CD4-positive, alpha-beta T cell (primary cell): ENCODE measurements at regions not wholly inside any gene's neighbourhood (a gene's known extent, or its start where the extent isn't known, plus 50 kb on each side); places are given as distances from the start of the nearest gene placed in this dataset.

Experiments
- ATAC-seq: fragments of 200-7000 bp; cut with Tn5 transposase; one replicate; pipeline ENCODE4 v1.10.0; 2022; ENCODE audit warnings: mild to moderate bottlenecking; ENCODE audit not compliant: poor library complexity
- CTCF ChIA-PET: fragments of 350-600 bp; sonication (Branson Sonifier 250); formaldehyde crosslinking; loops from one replicate; lab custom pipeline; 2021; ENCODE audit warnings: antibody characterized with exemption, inconsistent platforms; lab: Charles Lee
- POLR2A ChIA-PET: fragments of 350-600 bp; sonication (Branson Sonifier 250); formaldehyde crosslinking; loops from one replicate; lab custom pipeline; 2021; ENCODE audit warnings: antibody characterized with exemption, inconsistent platforms; lab: Charles Lee
- DNase-seq, 14 experiments: peaks; one replicate each; pipeline ENCODE4 v3.0.0-alpha.2; 2013 to 2020; ENCODE audit warnings: mixed read lengths in 2 of 14
- H3K27ac ChIP-seq, 2 donors: one replicate each; pipeline versions ENCODE4 v1.5.1 to v1.7.0; 2013; ENCODE audit warnings: low read length in 2 of 2, low read depth in 1 of 2, mild to moderate bottlenecking in 1 of 2
- H3K27me3 ChIP-seq, 2 experiments: 1 replicate in 1 of 2; 2 replicates in 1 of 2; pipeline versions ENCODE4 v1.6.1 to v1.7.0; 2013; ENCODE audit warnings: low read length in 2 of 2, control low read depth in 1 of 2, mild to moderate bottlenecking in 1 of 2, moderate library complexity in 1 of 2; ENCODE audit not compliant: insufficient read depth in 2 of 2, control insufficient read depth in 1 of 2
- H3K36me3 ChIP-seq: one replicate; pipeline ENCODE4 v1.6.1; 2013; ENCODE audit warnings: low read length, control low read depth; ENCODE audit not compliant: insufficient read depth
- H3K4me1 ChIP-seq: one replicate; pipeline ENCODE4 v1.6.1; 2013; ENCODE audit warnings: low read length, control low read depth; ENCODE audit not compliant: insufficient read depth
- H3K4me3 ChIP-seq: one replicate; pipeline ENCODE4 v1.5.1; 2013; ENCODE audit warnings: mild to moderate bottlenecking, low read length, moderate library complexity
- H3K9me3 ChIP-seq, 2 experiments: 1 replicate in 1 of 2; 2 replicates in 1 of 2; pipeline versions ENCODE4 v1.6.1 to v1.7.0; 2013; ENCODE audit warnings: low read length in 2 of 2, mild to moderate bottlenecking in 2 of 2, control low read depth in 1 of 2, moderate library complexity in 1 of 2; ENCODE audit not compliant: control insufficient read depth in 1 of 2, insufficient read depth in 1 of 2
- H3K27ac Mint-ChIP-seq: one replicate; pipeline ENCODE4 v1.8.0; 2020; ENCODE audit warnings: mixed read lengths
- H3K27me3 Mint-ChIP-seq: one replicate; pipeline ENCODE4 v1.8.0; 2021; ENCODE audit warnings: mixed read lengths
- H3K36me3 Mint-ChIP-seq: one replicate; pipeline ENCODE4 v1.8.0; 2021; ENCODE audit warnings: low read depth, mixed read lengths
- H3K4me1 Mint-ChIP-seq: one replicate; pipeline ENCODE4 v1.8.0; 2021; ENCODE audit warnings: low read depth, mixed read lengths
- H3K4me3 Mint-ChIP-seq: one replicate; pipeline ENCODE4 v1.8.0; 2020; ENCODE audit warnings: mild to moderate bottlenecking, mixed read lengths
- H3K9me3 Mint-ChIP-seq: one replicate; pipeline ENCODE4 v1.8.0; 2020; ENCODE audit warnings: mixed read lengths
- CTCF ChIP-seq: fragments of 200-600 bp; IDR thresholded peaks from one replicate; pipeline ENCODE4 v1.8.0; 2022; ENCODE audit warnings: antibody characterized with exemption, mild to moderate bottlenecking
- intact Hi-C, 2 experiments: fragments of 100-400 bp; cut with DNase I in 1 of 2; cut with micrococcal nuclease in 1 of 2; formaldehyde crosslinking; loops; one replicate each; pipeline versions ENCODE4 v1.15.1 to v1.9.0; 2023 to 2025; cut with DNase I, micrococcal nuclease

- no peaks in the 10 kb centered on the region for H3K27me3 ChIP-seq
- no peaks in the 10 kb centered on the region for H3K27me3 Mint-ChIP-seq
- H3K9me3 ChIP-seq, result no peaks in the 10 kb centered on the region
- H3K4me1 ChIP-seq, result no peaks in the 10 kb centered on the region
- DNase-seq (no peak), ATAC-seq (no peak)
- no peak overlapping the region for H3K4me3 ChIP-seq
- no peaks in the 10 kb centered on the region for H3K36me3 ChIP-seq
- H3K4me3 Mint-ChIP-seq, result no peak overlapping the region
- POLR2A ChIA-PET, result no interaction called here
- CTCF ChIA-PET, result no interaction called here
- H3K9me3 Mint-ChIP-seq, result no peaks in the 10 kb centered on the region
- no peak for TF ChIP-seq CTCF
- intact Hi-C loops, result no loop called here
- no peak overlapping the region for H3K27ac Mint-ChIP-seq
- no peak overlapping the region for H3K27ac ChIP-seq
- no peaks in the 10 kb centered on the region for H3K4me1 Mint-ChIP-seq
- H3K36me3 Mint-ChIP-seq, result no peaks in the 10 kb centered on the region
Observed at GRCh38 chr7:106984034-106984433, 60.5 kb upstream of the PRKAR2B start.

GRCh38 chr7:106986450-106986977, 58.0 kb upstream of the PRKAR2B start:
- Mint-ChIP-seq H3K27me3 (no peaks in the 10 kb centered on the region), H3K4me3 (no peak overlapping the region), H3K4me1 (no peaks in the 10 kb centered on the region), H3K27ac (no peak overlapping the region), H3K36me3 (no peaks in the 10 kb centered on the region), H3K9me3 (no peaks in the 10 kb centered on the region)
- intact Hi-C loops, result no loop called here
- CTCF ChIA-PET, result no interaction called here
- Histone ChIP-seq H3K9me3 (no peaks in the 10 kb centered on the region), H3K27ac (no peak overlapping the region), H3K4me3 (no peak overlapping the region), H3K36me3 (no peaks in the 10 kb centered on the region), H3K4me1 (no peaks in the 10 kb centered on the region), H3K27me3 (no peaks in the 10 kb centered on the region)
- DNase-seq (no peak), ATAC-seq (no peak)
- POLR2A ChIA-PET, result interaction anchor here (0.6 kb wide), 1 partner anchor 38 kb away, joined by 3 read pairs; no protein-coding TSS in a partner anchor
- TF ChIP-seq CTCF, result no peak

- ChIA-PET CTCF (no interaction called here), POLR2A (no interaction called here)
- H3K27me3 ChIP-seq, result no peaks in the 10 kb centered on the region
- Mint-ChIP-seq H3K27ac (no peak overlapping the region), H3K4me1 (no peaks in the 10 kb centered on the region), H3K36me3 (no peaks in the 10 kb centered on the region), H3K4me3 (no peak overlapping the region), H3K9me3 (no peaks in the 10 kb centered on the region), H3K27me3 (no peaks in the 10 kb centered on the region)
- no peak for TF ChIP-seq CTCF
- H3K27ac ChIP-seq, result no peak overlapping the region
- H3K4me3 ChIP-seq, result no peak overlapping the region
- H3K9me3 ChIP-seq, result no peaks in the 10 kb centered on the region
- intact Hi-C loops, result no loop called here
- H3K4me1 ChIP-seq, result no peaks in the 10 kb centered on the region
- ATAC-seq (no peak), DNase-seq (no peak)
- no peaks in the 10 kb centered on the region for H3K36me3 ChIP-seq
Observed at GRCh38 chr7:106987777-106988176, 56.7 kb upstream of the PRKAR2B start.
